ENCODE measurements at regions not wholly inside any gene's neighbourhood (a gene's known extent, or its start where the extent isn't known, plus 50 kb on each side); places are given as distances from the start of the nearest gene placed in this dataset.

DNA sequence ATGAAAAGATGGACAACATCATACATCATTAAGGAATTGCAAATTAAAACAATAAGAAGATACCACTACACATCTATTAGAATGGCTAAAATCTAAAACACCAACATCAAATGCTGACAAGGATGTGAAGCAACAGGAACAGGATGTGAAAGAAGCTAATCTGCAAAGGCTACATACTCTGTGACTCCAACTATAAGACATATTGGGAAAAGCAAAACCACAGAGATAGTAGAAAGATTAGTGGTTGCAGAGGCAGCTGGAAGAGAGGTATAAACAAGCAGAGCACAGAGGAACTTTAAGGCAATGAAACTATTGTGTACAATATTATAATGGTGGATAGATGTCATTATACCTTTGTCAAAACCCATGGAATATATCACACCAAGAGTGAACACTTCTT, 393.7 kb upstream of the RAB6C start:
- H3K9me3 ChIP-seq (replicated peaks) = peaks cover 17% of the 10 kb centered on the region
- TF ChIP-seq CTCF (IDR thresholded peaks at IDR 0.05; ENCODE audit: borderline replicate concordance) = no peak
- H3K4me3 ChIP-seq = no peak overlapping the region
- H3K4me1 ChIP-seq = no peaks in the 10 kb centered on the region
- intact Hi-C loops (cut with micrococcal nuclease) = no loop called here
- no peak overlapping the region for H3K27ac ChIP-seq (replicated peaks)
- DNase-seq = no peak
- H3K27me3 ChIP-seq (ENCODE audit: low read depth) = peaks cover 37% of the 10 kb centered on the region
- no peaks in the 10 kb centered on the region for H3K36me3 ChIP-seq

DNA sequence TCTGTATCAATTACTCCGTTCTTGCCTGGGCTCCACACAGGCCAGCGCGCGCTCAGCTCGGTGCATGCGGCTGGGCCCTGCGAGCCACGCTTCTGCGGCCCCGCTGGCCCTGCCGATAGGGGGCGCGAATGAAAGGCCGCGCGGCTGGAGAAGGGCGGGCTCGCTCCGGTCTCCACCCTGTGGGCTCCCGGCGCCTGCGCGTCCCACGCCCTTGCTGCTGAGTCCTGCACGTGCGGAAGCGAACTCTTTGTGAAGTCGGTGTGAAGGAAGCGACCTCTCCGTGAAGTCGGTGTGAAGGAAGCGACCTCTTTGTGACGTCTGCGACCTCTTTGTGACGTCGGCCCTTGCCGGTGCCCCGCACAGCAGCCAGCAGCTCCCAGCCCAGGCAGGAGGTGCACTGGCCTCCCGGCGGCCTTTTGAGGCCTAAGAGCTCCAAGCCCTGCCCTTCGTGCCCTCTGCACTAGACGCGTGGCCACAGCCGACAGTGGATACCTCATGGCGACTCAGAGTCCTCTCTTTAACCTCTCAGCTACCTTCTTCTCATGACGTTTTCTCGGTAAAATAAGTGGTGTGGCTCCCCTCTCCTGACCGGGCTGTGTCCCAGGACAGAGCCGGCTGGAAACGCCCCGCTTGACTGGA, 391.9 kb upstream of the RAB6C start:
- DNase-seq = no peak
- peak; percentile 17 for TF ChIP-seq CTCF (IDR thresholded peaks at IDR 0.05; ENCODE audit: borderline replicate concordance)
- Histone ChIP-seq H3K4me3 (no peak overlapping the region), H3K9me3 (replicated peaks) (no peaks in the 10 kb centered on the region), H3K27ac (replicated peaks) (no peak overlapping the region), H3K4me1 (no peaks in the 10 kb centered on the region), H3K27me3 (ENCODE audit: low read depth) (peaks cover 33% of the 10 kb centered on the region), H3K36me3 (no peaks in the 10 kb centered on the region)
- intact Hi-C loops (cut with micrococcal nuclease) = no loop called here

DNA sequence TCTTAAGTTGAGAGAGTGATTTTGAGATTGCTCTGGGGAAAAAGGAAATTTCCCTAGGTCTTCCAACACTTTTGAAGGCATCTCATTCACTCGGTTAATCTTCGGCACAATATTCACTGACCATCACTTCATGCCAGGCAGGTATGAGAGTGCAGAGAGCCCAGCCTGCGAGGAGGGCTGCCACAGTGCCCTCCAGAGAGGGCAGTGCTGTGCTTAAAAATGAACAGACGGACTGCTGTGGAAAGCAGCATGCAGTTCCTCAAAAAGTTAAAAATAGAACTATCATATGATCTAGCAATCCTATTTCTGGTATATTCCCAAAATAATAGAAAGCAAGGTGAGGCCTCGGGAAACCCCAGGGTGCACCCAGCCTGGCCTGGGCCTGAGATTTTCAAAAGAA, 374.9 kb upstream of the RAB6C start:
- H3K27me3 ChIP-seq (ENCODE audit: low read depth) = peaks cover 34% of the 10 kb centered on the region
- TF ChIP-seq CTCF (IDR thresholded peaks at IDR 0.05; ENCODE audit: borderline replicate concordance) = no peak
- DNase-seq = no peak
- H3K9me3 ChIP-seq (replicated peaks) = peaks cover 12% of the 10 kb centered on the region
- H3K36me3 ChIP-seq = no peaks in the 10 kb centered on the region
- H3K4me3 ChIP-seq = no peak overlapping the region
- H3K4me1 ChIP-seq = peaks cover 19% of the 10 kb centered on the region
- intact Hi-C loops (cut with micrococcal nuclease) = no loop called here
- H3K27ac ChIP-seq (replicated peaks) = no peak overlapping the region

DNA sequence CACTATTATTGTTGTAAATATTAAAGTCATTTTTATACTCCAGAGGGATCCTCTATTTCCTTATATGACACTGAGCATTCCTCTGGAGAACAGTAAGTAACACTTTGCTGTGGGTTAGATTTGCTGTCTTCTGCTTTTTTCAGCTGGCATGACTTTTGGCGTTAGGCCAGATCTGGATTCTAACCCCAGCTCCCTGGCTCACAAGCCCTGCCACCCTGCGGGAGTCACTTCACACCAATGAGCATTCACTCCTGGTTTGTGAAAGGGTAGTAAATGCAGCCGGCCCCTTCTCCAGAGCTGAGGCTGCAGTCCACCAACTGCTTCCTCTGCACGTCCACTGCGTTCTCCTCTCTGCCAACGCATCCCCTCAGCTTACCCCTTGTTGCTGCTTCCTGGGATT, 373.8 kb upstream of the RAB6C start:
- Histone ChIP-seq H3K36me3 (no peaks in the 10 kb centered on the region), H3K4me3 (no peak overlapping the region), H3K4me1 (peaks cover 19% of the 10 kb centered on the region), H3K27me3 (ENCODE audit: low read depth) (peaks cover 34% of the 10 kb centered on the region), H3K9me3 (replicated peaks) (peaks cover 10% of the 10 kb centered on the region), H3K27ac (replicated peaks) (peak overlapping the region; percentile 12)
- intact Hi-C loops (cut with micrococcal nuclease) = no loop called here
- no peak for DNase-seq
- no peak for TF ChIP-seq CTCF (IDR thresholded peaks at IDR 0.05; ENCODE audit: borderline replicate concordance)

DNA sequence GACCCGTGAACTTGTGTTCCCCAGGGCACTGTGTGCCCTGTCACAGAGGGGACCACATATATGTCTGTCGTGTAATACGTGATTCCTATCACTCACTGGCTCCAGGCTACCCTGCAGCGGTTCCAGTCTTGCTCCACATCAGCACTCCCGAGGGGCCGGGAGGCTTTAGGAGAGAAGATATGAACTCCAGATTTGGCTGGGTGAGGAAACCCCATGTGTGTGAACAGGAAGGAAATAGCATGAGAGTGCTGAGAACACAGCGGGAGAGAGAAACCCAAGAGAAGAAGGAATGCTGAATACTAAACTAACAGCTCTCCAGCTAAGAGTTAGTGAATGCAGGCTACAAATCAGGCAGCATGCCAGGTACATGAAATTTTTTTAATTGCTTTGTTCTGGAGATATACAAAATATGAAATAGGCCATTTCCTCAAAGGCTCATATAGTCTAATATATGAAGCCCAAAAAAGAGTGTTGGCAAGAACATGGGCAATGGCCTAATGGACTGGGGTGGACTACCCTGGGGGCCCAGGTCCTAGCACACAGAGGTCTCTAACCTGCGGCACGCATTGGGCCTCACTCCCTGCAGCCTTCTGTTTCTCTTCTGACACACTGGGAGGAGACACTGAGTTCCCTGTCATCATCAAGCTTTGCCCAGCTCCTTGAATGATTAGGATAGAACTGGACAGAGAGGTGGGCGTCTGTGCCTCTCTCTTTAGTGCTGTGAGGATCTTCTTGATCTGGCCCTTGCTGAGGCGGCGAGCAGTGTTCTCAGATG, 372.8 kb upstream of the RAB6C start:
- Histone ChIP-seq H3K36me3 (no peaks in the 10 kb centered on the region), H3K9me3 (replicated peaks) (peaks cover 10% of the 10 kb centered on the region), H3K4me3 (no peak overlapping the region), H3K4me1 (peaks cover 19% of the 10 kb centered on the region), H3K27me3 (ENCODE audit: low read depth) (peaks cover 34% of the 10 kb centered on the region), H3K27ac (replicated peaks) (peak overlapping the region; percentile 12)
- intact Hi-C loops (cut with micrococcal nuclease) = no loop called here
- no peak for TF ChIP-seq CTCF (IDR thresholded peaks at IDR 0.05; ENCODE audit: borderline replicate concordance)
- peak; percentile 32 for DNase-seq

Data from left ventricle myocardium inferior (tissue), 1 donor.